ENCODE measurements at regions not wholly inside any gene's neighbourhood (a gene's known extent, or its start where the extent isn't known, plus 50 kb on each side); places are given as distances from the start of the nearest gene placed in this dataset.

- TF ChIP-seq CHD7 (IDR thresholded peaks at IDR 0.05; ENCODE audit: insufficient replicate concordance, low read length), result no peak
- TF ChIP-seq SIN3A (conservative IDR thresholded peaks at IDR 0.05 in 1 of 2, IDR thresholded peaks at IDR 0.05 in 1 of 2; ENCODE audit: low read depth in 1 of 2, low read length in 2 of 2), result no peak
- no peak for TF ChIP-seq CTBP2 (IDR thresholded peaks at IDR 0.05; ENCODE audit: borderline replicate concordance, insufficient read depth, insufficient read length, low read length)
- no peak for TF ChIP-seq BRCA1 (IDR thresholded peaks at IDR 0.05; ENCODE audit: low read depth, low read length)
- no peak for TF ChIP-seq TAF7 (optimal IDR thresholded peaks at IDR 0.05; ENCODE audit: borderline replicate concordance, low read depth, low read length)
- TF ChIP-seq KDM5A (IDR thresholded peaks at IDR 0.05; ENCODE audit: low read length), result no peak
- TF ChIP-seq KDM1A (IDR thresholded peaks at IDR 0.05; ENCODE audit: borderline replicate concordance, low read length), result no peak
- TF ChIP-seq SIX5 (IDR thresholded peaks at IDR 0.05; ENCODE audit: low read depth, low read length), result no peak
- no peak for TF ChIP-seq FOSL1 (IDR thresholded peaks at IDR 0.05; ENCODE audit: insufficient read depth, low read depth, low read length)
- no peak for TF ChIP-seq SRF (IDR thresholded peaks at IDR 0.05; ENCODE audit: low read depth, low read length)
- no peak for TF ChIP-seq RNF2 (IDR thresholded peaks at IDR 0.05; ENCODE audit: borderline replicate concordance, low read depth, low read length, missing control alignments, poor library complexity, severe bottlenecking)
- no peak for TF ChIP-seq RFX5 (IDR thresholded peaks at IDR 0.05; ENCODE audit: borderline replicate concordance, low read depth, low read length)
These were observed 195.9 kb upstream of the DTNA start (continued) for GRCh38 chr18:34514238-34514637.
